Suppressor macrophage (primary cell): ENCODE measurements at regions not wholly inside any gene's neighbourhood (a gene's known extent, or its start where the extent isn't known, plus 50 kb on each side); places are given as distances from the start of the nearest gene placed in this dataset.

Source experiments
- DNase-seq, 4 experiments: peaks; one replicate each; pipeline ENCODE4 v3.0.0-alpha.2; 2020 to 2022

DNA sequence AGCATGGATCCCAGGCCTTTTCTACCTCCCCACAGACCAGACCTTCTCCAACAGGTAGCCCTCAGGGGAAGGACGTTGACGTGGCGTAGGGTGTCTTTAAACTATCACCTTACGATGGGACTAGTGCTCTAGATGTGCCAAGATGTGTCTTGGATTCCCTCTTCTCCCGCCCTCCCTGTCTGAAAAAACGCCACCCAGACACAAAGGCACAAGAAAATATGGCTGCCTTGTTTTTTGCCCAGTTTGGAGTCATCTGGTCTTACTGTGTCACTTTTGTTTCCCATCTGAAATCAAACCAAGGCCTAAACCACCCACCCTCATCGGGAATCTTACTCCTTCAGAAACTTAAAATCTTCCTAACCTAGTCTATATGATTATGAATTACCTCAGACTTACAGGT is 235.4 kb downstream of the OR13H1 start:
- DNase-seq = no peak

DNA sequence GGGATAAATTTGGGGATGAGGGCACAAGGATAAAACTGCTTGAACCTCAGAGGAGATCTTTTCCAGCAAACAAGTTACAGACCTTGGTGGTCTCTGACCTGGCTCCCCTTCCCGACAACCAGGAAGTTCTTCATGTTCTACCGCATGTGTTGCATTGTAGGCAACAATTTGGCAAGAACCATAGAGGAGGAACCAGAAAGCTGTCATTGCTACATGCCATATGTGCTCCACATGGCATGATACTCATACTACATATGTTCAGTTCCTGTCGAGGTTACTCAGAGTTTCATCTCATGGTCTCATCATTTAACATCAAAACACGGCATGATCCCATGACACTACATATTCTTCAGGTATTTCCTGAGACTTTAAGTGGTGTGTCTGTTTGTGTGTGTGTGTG is 235.9 kb downstream of the OR13H1 start:
- no peak for DNase-seq

DNA sequence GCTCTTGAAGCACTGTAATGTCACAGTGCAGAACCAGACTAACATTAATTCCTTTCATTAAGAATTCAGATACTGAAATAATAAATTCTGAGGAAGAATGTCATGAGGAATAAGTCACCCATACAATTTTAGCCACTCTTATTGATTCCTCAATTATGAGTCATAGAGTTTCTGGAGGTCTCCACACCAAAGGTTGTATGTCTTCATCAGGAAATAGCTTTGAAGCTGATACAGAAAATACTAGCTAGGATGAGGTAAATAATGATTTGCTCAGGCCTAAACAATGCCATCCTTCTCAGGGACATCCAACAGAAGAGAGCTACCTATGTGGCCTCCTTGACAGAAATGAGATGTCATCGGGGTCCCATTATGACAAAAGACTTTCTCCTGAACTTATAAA is 238.8 kb downstream of the OR13H1 start:
- DNase-seq = no peak

DNA sequence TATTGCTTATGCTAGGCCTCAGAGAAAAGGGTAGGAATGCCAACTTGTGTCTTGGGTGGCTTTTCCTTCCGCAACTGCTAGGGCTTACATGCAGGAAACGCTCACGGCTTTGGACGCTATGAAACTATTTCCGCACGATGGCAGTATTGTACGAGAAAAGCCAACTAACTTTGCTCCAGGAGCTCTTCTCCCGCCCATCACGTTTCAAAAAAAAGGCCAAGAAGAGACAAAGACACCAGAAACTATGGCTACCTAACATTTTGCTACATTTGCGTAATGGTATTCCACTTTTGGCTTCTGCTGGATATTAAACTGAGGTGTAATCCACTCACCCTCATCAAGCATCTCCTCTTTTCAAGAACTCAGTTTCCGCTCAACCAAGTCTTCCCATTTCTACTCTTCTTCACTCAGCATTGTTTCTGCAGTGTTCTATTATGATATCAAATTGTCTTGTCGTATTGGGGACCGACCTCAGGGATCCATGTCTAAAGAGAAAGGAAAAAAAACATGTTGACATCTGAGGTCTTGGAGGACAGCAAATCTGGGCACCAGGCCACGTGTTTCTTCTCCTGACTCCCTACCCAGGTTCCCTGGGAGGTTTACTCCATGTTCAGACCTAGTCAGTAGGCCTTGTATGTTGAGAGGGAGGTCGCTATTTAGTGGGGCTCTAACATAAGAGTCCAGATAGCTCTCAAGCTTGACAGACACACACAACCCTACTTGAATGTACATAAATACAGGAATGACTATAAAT is 239.4 kb upstream of the STK26 start:
- no peak for DNase-seq

DNA sequence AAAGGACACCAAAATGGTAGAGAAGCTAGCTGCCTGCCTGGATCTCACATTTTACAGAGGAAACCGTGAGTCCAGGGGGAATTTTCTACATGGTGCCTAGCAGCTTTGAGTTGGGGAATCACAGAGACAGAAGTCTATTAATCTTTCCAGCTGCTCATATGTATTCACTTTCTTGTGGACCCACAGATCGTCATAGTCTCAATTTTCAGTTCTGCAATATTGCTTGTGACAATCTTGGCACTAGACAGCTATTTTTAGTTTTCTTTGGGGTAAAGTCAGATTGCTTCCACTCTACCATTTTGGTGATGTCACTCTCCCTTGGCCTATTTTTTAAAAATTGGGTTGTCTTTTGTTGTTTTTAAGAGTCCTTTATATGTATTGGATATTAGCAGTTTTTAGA is 233.4 kb upstream of the STK26 start:
- DNase-seq = no peak

DNA sequence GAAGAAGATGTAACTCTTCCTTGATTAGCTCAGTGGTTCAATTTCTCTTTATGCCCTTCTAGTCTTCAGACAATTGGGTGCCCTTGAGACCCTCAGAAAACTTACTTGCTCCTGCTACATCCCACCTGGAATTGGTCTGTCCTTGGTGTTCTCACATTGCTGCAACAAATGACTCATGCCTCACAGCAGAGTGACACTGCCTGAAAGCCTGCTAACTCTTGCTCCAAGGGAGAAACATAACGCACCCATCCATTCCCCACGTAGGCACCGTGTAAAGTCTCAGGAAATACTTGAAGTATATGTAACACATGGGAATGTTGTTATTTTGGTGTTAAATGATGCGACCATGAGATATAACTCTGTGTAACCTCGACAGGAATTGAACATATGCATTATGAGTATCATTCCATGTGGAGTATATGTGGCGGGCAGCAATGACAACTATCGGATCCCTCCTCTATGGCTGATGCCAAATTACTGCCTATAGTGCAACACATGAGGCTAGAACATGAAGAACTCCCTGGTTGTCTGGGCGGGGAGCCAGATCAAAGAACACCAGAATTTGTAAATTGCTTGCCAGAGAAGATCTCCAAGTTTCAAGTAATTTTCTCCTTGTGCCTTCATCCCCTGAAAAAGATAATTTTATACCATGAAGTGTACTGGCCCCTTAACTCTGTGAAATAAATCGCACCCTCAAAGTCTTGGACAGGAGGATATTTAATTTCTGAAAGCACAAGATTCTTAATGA is 231.3 kb upstream of the STK26 start:
- no peak for DNase-seq

DNA sequence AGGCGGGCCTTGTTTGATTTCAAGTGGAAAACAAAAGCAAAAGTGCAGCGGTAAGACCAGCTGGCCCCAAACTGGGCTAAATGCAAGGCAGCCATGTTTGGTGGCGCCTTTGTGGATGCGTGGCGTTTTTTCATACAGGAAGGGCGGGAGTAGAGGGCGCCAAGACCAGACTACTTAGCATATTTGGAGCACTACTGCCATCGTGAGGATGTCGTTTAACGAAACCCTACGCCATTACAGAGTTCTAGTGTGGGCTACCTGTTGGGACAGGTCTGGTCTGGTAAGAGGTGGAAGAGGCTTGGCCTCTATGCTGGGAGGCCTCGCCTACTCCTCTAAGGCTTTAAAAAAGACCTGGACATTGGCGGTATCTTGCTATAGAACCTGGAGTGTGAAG is 230.7 kb upstream of the STK26 start:
- no peak for DNase-seq

DNA sequence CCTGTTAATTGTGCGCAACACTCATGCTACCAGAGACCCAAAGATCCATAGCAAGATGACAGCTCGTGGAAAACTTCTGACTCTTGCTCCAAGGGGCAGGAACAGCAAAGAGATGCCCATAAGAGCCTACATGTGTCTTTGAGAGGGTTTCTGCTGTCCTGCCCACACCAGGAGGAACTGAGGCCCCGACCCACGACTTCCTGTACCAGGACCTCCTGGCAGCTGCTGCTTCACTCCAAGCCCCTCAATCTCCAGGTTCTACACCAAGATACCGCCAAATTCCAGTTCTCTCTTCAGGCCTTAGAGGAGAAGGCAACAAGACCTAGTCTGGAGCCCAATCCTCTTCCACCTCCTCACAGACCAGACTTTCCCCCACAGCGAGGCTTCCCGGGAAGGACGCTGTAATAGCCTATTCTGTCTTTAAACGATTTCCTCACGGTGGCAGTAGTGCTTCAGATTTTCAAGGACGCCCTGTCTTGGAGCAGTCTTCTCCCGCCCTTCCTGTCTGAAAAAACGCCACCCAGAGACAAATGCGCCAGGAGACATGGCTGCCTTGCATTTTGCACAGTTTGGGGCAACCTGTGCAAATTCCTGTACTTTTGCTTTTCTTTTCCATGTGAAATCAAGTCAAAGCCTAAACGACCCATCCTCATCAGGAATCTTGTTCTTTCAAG is 230.2 kb upstream of the STK26 start:
- DNase-seq = no peak

DNA sequence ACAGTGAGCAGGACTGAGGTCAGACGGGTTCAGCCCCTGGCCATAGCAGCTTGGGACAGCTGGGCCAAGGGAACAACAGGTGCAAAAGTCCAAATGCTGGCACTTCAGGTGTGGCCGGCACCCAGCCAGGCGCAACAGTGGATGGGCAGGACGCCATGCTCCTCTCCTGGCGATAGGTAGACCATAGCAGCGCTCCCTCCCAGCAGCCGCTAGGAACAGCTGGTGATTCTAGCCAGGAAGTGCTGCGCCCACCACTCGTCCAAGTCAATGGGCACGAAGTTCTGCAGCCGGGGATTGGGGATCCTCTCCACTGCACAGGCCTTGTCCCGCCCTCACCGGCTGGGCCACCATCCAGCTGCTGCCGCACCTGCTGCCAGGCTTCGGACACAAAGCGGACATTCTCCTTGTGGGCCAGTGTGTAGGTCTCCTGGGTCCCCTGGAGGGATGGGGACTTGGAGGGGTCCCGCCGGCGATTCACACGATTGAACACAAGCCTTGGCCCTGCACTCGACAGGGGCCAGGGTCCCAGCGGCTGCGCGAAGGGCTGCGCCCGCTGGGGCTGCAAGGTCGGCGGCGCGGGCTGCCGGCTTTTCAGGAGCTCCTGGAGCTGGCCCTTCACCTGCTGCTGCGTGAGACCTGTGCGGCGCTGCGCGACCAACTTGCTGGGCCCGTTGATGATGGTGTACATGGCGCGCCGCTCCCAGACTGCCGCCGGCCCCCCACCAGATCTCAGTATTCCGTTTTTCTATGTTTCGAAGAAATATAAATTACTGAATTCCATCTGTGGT is 227.5 kb upstream of the STK26 start:
- DNase-seq = no peak

DNA sequence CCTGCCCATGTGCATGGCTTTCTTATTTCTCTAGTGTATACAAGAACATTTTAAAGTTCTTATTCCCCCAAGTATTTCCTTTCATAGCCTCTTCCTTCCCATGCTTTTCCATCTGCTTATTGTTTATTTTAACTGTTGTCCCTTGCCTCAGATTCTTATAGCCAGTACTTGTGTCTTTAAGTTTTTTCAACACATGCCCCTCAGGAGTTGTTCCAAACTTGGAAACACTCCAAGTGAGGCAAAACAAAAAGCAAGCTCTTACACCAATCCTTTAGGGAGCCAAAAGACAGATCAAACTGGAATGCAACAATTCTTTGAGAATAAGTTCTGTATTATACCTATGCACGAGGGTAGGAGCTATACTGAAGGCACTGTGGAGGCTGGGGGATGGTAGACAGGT is 222.0 kb upstream of the STK26 start:
- no peak for DNase-seq

DNA sequence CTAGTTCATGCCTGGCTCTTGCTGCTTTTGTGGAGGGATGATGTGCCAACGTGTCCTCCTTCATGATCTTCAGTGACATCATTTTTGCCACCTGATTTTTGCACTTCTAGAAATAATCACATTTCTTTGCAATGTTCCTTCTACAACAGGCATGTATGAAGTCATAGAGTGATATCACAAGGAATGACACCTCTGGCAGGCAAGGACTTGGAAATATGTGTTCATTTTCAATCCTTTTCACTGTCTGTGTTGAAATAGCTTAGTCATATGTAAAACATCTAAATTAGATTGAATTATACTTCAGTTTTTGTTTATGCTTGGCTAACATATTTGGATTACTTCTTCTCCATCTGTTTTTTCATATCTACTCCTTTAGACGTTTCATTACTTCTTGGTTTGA is 221.2 kb upstream of the STK26 start:
- no peak for DNase-seq

DNA sequence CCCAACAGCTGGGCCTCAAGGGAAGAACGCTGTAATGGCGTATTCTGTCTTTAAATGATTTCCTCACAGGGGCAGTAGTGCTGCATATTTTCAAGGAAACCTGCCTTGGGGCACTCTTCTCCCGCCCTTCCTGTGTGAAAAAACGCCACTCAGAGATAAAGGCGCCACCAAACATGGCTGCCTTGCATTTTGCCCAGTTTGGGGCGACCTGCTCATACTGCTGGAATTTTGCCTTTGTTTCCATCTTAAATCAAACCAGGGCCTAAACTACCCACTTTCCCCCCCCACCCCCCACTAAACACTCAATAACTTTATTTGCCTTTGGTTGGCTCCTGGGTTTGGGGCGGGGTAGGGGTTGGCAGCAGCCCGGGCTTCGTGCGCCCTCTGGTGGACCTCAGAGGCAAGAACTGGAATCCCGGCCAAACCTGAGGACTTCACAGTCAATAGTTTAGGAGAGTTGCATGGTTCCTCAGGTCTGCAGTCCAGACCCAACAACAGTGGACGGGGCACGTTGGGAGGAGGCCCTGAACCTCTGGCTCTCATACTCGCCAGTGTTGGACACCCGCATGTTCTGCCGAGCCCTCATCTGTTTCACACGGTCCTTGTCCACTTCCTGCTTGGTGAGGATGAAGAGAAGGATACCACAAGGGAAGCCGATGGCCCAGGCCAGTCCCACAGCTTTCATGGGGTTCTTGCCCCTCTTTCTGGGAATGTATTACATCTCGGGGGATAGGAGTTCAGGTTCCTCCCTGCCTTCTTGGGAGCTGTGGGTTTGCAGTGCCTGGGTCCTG is 220.1 kb upstream of the STK26 start:
- peak in 2 of 4 experiments; percentile 17 to 34 for DNase-seq

DNA sequence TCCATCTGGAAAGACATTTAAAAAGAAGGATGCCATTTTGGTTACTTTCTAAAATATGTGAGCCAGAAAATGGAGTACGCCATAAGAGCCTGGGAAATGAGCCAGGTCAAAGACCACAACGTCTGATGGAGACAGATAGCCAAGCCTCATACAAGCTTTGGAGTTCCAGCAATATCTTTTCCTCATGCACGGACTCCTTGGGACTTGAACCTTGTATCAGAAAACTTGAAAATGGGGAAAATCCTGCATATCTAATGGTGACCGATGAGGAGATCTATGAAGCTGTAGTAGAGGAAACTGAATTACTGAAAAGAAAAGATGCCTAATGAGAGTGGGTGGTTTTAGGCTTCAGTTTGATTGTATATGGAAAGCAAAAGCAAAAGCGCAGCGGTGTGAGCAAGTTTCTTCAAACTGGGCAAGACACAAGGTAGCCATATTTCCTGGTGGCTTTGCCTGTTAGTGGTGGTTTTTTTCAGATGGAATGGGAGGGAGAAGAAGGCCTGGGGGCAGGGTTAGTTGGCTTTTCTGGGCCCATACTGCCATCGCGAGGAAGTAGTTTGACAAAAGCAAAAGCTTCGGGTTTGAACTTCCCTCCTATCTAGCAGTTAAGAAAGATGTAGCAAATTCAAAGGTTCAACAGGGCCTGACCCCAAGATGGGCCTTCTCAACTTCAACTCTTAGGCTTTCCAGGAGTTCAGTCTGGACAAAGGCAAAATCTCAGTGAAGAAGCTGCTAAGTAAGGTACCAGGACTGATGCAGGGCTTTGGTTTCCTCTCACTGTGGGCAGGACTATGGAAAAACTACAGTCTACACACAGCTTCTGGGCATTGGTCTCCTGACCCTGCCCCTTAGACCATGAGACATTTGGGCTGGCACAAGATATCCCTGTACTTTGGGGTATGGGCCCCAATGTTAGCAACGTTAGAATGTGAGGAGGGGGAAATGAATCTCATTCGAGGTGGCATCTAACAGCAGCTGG is 210.0 kb upstream of the STK26 start:
- peak; percentile 86 to 90 (median 87) for DNase-seq

DNA sequence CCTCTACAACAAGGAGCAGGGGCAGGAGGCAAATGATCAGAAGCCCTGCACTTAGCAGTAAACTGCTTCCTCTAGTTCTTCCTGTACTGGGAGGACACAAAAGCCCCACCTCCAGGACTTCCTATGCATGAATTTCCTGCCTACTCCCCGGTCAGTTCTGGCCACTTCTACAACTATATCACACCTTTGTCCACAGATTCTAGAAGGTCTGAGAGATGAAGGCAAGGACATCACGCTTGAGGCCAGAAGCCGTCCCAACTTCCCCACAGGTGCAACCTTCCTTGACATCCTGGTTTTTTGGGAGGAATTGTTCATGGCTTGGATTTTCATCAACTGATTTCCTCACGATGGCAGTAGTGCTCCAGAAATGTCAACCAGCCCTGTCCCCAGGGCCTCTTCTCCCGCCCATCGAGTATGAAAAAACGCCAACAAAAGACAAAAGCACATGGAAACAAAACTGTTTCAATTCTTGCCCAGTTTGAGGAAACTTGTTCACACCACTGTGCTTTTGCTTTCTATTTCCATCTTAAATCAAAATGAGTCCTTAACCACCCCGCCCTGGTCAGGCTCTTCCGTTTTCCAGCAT is 206.5 kb upstream of the STK26 start:
- peak; percentile 87 to 92 (median 90) for DNase-seq

DNA sequence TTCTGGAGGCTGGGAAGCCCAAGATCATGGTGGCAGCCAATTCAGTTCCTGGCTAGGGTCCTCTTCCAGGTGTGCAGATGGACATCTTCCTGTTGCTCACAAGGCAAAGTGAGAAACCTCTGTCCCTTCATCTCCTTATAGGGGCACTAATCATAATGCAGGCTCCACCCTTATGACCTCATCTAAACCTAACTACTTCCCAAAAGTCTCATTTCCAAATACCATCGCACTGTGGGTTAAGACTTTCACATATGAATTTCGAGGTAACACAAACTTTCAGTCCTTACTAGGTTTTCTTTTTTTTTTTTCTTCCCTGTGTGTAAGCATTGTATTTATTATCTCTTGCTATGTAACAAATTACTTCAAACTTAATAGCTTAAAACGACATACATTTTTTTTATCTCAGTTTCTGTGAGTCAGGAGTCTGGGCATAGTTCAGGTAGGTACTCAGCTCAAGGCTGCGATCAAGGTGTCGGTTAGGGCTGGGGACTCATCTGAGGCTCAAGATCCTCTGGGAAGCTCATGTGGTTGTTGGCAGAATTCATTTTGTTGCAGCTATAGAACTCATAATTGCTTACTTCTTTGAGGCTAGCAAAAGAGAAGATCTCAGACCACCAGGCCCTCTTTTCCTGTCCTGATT is 204.7 kb upstream of the STK26 start:
- DNase-seq = peak in 3 of 4 experiments; percentile 41 to 55 (median 51)

DNA sequence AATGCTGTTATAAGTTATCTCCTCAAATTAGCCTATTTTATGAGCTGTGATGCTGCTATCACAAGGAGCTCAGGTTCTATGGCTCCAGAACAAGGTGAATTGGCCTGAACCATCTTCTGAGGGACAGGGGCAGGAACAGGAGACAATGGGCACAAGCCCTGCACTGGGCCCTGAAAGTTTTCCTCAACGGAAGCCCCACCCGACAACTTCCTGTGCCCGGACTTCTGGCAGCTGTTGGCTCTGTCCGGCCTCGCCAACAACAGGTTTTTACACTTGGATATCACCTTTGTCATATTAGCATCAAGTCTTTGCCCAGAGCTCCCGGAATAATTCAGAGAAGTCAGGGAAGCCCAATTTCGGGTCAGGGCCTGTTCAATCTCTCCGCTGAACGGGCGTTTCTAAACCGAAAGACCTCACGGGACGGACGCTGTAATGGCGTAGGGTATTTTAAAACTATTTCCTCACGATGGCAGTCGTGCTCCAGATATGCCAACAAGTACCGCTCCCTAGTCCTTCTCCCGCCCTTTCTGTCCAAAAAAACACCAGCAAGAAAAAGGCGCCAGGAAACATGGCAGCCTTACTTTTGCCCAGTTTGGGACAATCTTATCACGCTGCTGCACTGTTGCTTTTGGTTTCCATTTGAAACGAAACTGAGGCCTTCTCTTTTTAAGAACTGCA is 201.0 kb upstream of the STK26 start:
- DNase-seq = no peak

DNA sequence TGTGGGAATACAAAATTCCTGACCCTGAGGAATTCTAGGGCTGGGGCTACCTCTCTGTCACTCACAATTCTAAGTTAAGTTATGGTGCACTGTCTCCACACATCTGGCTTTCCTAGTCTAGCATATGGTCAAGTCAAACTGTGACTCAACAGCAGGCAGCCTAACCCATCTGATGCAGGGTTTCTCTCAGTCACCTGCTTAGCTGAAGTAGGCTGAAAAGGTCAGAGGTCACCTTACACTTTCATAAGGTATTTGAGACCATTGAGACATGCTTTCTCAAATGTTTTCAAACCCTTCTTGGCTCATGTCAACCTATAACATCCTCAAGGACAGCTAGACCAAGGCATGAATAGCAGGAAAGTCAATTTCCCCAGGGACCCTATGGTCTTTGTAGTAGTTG is 196.5 kb upstream of the STK26 start:
- DNase-seq = no peak

DNA sequence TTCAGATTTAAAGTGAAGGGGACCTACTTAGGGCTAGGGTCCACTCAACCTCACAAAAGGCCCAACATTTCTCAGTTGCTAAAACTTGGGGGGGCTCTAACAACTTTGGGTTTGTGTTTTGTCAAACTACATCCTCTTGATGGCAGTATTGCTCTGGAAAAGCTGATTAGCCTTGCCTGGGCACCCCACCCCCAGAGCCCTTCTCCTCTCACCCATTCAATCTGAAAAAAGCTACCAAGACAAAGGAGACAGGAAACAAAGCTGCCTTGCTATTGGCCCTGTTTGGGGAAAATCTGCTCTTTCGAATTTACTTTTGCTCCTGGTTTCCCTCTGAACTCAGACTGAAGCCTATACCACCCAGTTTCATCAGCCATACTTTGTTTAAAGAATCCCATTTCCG is 195.2 kb upstream of the STK26 start:
- DNase-seq = peak in 3 of 4 experiments; percentile 24 to 66 (median 34)

DNA sequence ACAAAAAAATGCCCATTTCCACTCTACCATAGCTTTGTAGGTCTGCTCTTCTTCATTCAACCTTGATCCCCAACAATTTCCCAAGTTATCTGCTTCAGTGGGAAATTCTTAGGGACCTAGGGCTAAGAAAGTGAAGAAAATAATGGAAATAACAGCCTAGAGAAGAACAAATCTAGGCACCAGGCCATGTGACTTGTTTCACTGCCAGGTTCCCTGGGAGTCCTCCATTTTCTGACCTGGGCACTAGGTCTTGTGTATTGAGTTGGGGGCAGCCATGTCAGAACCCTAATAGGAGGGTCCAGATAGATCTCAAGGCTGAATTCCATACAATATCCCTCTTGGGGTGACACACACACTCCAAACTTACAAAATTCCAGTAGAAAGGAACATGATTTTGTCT is 194.6 kb upstream of the STK26 start:
- DNase-seq = no peak
